Stomach smooth muscle (tissue), 2 donors: ENCODE measurements at regions not wholly inside any gene's neighbourhood (a gene's known extent, or its start where the extent isn't known, plus 50 kb on each side); places are given as distances from the start of the nearest gene placed in this dataset.

Source experiments
- H3K27ac ChIP-seq: one replicate; pipeline ENCODE4 v1.7.0; 2013; ENCODE audit warnings: mild to moderate bottlenecking, low read length, inconsistent platforms
- H3K27me3 ChIP-seq, 2 donors: one replicate each; pipeline ENCODE4 v1.7.0; 2013; ENCODE audit warnings: low read length in 2 of 2; ENCODE audit not compliant: insufficient read depth in 2 of 2, control insufficient read depth in 1 of 2
- H3K36me3 ChIP-seq, 2 donors: one replicate each; pipeline ENCODE4 v1.7.0; 2013; ENCODE audit warnings: low read length in 2 of 2; ENCODE audit not compliant: control insufficient read depth in 2 of 2, insufficient read depth in 2 of 2
- H3K4me1 ChIP-seq: one replicate; pipeline ENCODE4 v1.7.0; 2013; ENCODE audit warnings: low read length; ENCODE audit not compliant: control insufficient read depth, insufficient read depth
- H3K4me3 ChIP-seq, 2 donors: one replicate each; pipeline ENCODE4 v1.7.0; 2013; ENCODE audit warnings: low read length in 2 of 2
- H3K9ac ChIP-seq, 2 donors: one replicate each; pipeline ENCODE4 v1.7.0; 2013; ENCODE audit warnings: low read length in 2 of 2, mild to moderate bottlenecking in 1 of 2
- H3K9me3 ChIP-seq, 2 donors: one replicate each; pipeline ENCODE4 v1.7.0; 2013; ENCODE audit warnings: low read length in 2 of 2; ENCODE audit not compliant: control insufficient read depth in 2 of 2
- donor health status: healthy.
- donor health status: Pancreatic carcinoma.

- Histone ChIP-seq H3K27ac (no peak overlapping the region), H3K9ac (no peak overlapping the region), H3K4me3 (no peak overlapping the region), H3K9me3 (peaks cover 0 to 2% of the 10 kb centered on the region in 2 donors), H3K27me3 (no peaks in the 10 kb centered on the region), H3K4me1 (no peaks in the 10 kb centered on the region), H3K36me3 (no peaks in the 10 kb centered on the region)
Observed at GRCh38 chr1:68551459-68551858, 54.6 kb upstream of the DEPDC1 start.

- Histone ChIP-seq H3K27ac (no peak overlapping the region), H3K9me3 (no peaks in the 10 kb centered on the region), H3K4me3 (no peak overlapping the region), H3K36me3 (no peaks in the 10 kb centered on the region), H3K4me1 (no peaks in the 10 kb centered on the region), H3K9ac (no peak overlapping the region), H3K27me3 (no peaks in the 10 kb centered on the region)
Observed at GRCh38 chr1:68558321-68559026, 61.6 kb upstream of the DEPDC1 start.

GRCh38 chr1:68565923-68566322 is 69.0 kb upstream of the DEPDC1 start:
- no peak overlapping the region for H3K9ac ChIP-seq
- H3K4me3 ChIP-seq: no peak overlapping the region
- no peaks in the 10 kb centered on the region for H3K4me1 ChIP-seq
- no peaks in the 10 kb centered on the region for H3K36me3 ChIP-seq
- no peaks in the 10 kb centered on the region for H3K9me3 ChIP-seq
- H3K27me3 ChIP-seq: no peaks in the 10 kb centered on the region
- no peak overlapping the region for H3K27ac ChIP-seq

- Histone ChIP-seq H3K9ac (no peak overlapping the region), H3K4me3 (no peak overlapping the region), H3K9me3 (no peaks in the 10 kb centered on the region), H3K27ac (no peak overlapping the region), H3K36me3 (no peaks in the 10 kb centered on the region), H3K4me1 (no peaks in the 10 kb centered on the region), H3K27me3 (no peaks in the 10 kb centered on the region)
Observed at GRCh38 chr1:68570871-68571270, 74.0 kb upstream of the DEPDC1 start.

GRCh38 chr1:68571454-68572235 is 74.8 kb upstream of the DEPDC1 start:
- Histone ChIP-seq H3K36me3 (no peaks in the 10 kb centered on the region), H3K27me3 (no peaks in the 10 kb centered on the region), H3K9ac (no peak overlapping the region), H3K9me3 (no peaks in the 10 kb centered on the region), H3K4me3 (no peak overlapping the region), H3K4me1 (no peaks in the 10 kb centered on the region), H3K27ac (no peak overlapping the region)

- Histone ChIP-seq H3K4me1 (no peaks in the 10 kb centered on the region), H3K4me3 (no peak overlapping the region), H3K9ac (no peak overlapping the region), H3K9me3 (no peaks in the 10 kb centered on the region), H3K27me3 (no peaks in the 10 kb centered on the region), H3K27ac (no peak overlapping the region), H3K36me3 (no peaks in the 10 kb centered on the region)
Observed at GRCh38 chr1:68585351-68585750, 88.5 kb upstream of the DEPDC1 start.

- Histone ChIP-seq H3K27me3 (no peaks in the 10 kb centered on the region), H3K36me3 (no peaks in the 10 kb centered on the region), H3K4me3 (no peak overlapping the region), H3K27ac (no peak overlapping the region), H3K9me3 (no peaks in the 10 kb centered on the region), H3K9ac (no peak overlapping the region), H3K4me1 (no peaks in the 10 kb centered on the region)
Observed at GRCh38 chr1:68586766-68587165, 89.9 kb upstream of the DEPDC1 start.

GRCh38 chr1:68588304-68588703 is 91.4 kb upstream of the DEPDC1 start:
- Histone ChIP-seq H3K27me3 (no peaks in the 10 kb centered on the region), H3K4me3 (no peak overlapping the region), H3K9me3 (no peaks in the 10 kb centered on the region), H3K4me1 (no peaks in the 10 kb centered on the region), H3K36me3 (no peaks in the 10 kb centered on the region), H3K27ac (no peak overlapping the region), H3K9ac (no peak overlapping the region)

GRCh38 chr1:68590473-68590872 is 93.6 kb upstream of the DEPDC1 start:
- Histone ChIP-seq H3K4me1 (no peaks in the 10 kb centered on the region), H3K36me3 (no peaks in the 10 kb centered on the region), H3K9me3 (no peaks in the 10 kb centered on the region), H3K27me3 (no peaks in the 10 kb centered on the region), H3K27ac (no peak overlapping the region), H3K4me3 (no peak overlapping the region), H3K9ac (no peak overlapping the region)

- H3K4me3 ChIP-seq: no peak overlapping the region
- H3K9ac ChIP-seq: no peak overlapping the region
- H3K27me3 ChIP-seq: no peaks in the 10 kb centered on the region
- no peaks in the 10 kb centered on the region for H3K4me1 ChIP-seq
- H3K36me3 ChIP-seq: no peaks in the 10 kb centered on the region
- no peaks in the 10 kb centered on the region for H3K9me3 ChIP-seq
- H3K27ac ChIP-seq: no peak overlapping the region
Observed at GRCh38 chr1:68594851-68595250, 98.0 kb upstream of the DEPDC1 start.

- no peak overlapping the region for H3K27ac ChIP-seq
- no peaks in the 10 kb centered on the region for H3K36me3 ChIP-seq
- no peaks in the 10 kb centered on the region for H3K27me3 ChIP-seq
- no peaks in the 10 kb centered on the region for H3K4me1 ChIP-seq
- peak overlapping the region in 1 of 2 donors; percentile 44 for H3K4me3 ChIP-seq
- H3K9me3 ChIP-seq: no peaks in the 10 kb centered on the region
- no peak overlapping the region for H3K9ac ChIP-seq
Observed at GRCh38 chr1:68600049-68600661, 103.3 kb upstream of the DEPDC1 start.
